HG03108 (cell line): ENCODE measurements at regions not wholly inside any gene's neighbourhood (a gene's known extent, or its start where the extent isn't known, plus 50 kb on each side); places are given as distances from the start of the nearest gene placed in this dataset.
"Not testable (repeated sequence)": the region's sequence is repeated elsewhere in the genome, so short reads cannot be mapped to it uniquely, and the experiment has no call there.

ENCODE experiments used
- ATAC-seq: cut with Tn5 transposase; IDR thresholded peaks from one replicate; pipeline ENCODE4 v1.9.1; 2021; ENCODE audit warnings: moderate library complexity; ENCODE audit not compliant: unreplicated experiment

GRCh38 chr10:78335691-78336401, 302.2 kb downstream of the RPS24 start:
- ATAC-seq, result no peak

GRCh38 chr10:78336402-78336791, 302.7 kb downstream of the RPS24 start:
- ATAC-seq, result no peak

- no peak for ATAC-seq
Measured at GRCh38 chr10:78337016-78337415, 303.4 kb downstream of the RPS24 start.

- no peak for ATAC-seq
Measured at GRCh38 chr10:78337646-78338391, 304.2 kb downstream of the RPS24 start.

DNA sequence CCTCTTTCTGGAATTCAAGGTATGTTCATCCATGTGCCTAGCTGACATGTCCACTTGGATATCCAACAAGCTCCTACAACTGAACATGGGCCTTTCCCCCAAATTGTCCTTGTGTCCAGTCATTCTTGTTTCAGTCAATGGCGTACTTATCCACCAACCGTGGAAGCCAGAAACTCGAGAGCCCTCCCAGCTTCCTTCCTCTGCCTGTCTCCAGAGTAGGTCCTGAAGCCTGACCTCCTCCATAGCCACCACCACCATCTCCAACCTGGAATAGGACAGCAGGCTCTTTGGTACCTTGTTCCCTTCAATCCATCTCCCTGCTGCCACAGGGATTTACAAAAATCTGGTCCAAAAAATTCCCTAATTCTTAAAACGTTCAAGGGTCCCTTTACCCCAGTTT, 305.1 kb downstream of the RPS24 start:
- no peak for ATAC-seq

GRCh38 chr10:78339251-78339650, 305.6 kb downstream of the RPS24 start:
- ATAC-seq, result no peak

DNA sequence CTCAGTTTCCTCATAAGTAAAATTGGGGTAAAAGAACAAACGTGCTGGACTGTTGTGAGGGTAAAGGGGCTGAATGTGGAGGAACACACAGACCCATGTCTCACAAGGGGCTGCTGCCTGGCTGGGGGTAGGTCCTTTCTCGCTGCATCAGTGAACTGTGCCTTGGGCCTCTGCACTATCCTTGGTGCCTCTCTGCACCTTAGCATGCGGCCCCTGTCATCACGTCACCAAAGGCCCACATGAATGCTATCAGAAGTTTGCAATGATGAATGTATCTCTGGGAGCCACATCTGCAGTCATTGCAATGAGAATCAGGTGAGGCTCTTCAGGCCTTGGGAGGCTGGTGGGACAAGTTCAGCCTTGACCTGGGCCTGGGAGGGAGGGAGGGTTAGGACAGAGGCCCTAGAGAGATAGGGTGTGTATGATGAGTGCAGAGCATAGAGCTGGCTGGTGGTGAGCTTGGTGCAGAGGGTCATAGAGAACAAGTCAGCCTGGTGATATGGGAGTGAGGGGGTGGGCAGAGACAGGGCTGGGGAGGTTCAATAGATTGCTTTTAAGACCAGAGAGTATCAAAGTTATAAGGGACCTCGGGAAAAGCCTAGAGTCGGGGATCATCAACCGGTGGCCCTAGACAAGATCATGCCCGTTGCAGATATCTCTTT, 308.4 kb downstream of the RPS24 start:
- ATAC-seq, result no peak

DNA sequence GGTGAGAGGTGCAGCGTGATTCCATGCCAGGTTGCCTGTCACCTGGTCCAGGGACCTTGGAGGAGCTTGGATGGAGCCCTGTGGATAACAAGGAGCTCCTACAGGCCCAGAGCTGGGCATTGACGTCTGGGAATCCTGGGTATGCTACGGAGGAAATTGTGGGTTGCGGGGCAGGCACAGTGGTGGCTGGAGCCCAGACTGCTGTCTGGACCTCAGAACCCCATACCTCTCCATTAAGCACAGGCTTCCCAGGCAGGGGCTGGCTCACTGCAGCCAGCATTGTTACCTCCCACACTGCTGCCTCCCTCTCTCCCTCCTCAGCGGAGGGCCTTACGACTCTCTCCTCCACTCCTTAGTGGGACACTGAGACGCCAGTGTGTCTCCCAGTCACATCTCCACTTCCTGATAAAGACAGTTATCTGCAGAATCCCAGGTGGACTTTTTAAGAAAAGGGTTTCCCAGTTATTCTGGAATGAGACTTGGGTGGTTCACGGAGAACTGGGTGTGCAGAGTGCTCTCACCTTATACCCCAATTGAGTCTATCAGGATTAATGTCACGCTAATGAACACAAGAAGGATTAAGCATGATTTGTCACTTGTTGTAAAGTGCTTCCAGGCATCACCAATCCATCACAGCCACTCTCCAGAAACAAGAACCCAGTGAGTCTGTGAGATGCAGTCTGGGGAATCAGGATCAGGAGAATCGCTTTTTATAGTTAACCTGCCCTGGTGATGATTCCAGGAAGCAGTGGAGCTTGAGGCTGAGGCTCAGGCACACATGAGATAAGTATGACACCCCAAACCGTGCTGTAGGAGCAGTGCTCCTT, 309.4 kb downstream of the RPS24 start:
- no peak for ATAC-seq

DNA sequence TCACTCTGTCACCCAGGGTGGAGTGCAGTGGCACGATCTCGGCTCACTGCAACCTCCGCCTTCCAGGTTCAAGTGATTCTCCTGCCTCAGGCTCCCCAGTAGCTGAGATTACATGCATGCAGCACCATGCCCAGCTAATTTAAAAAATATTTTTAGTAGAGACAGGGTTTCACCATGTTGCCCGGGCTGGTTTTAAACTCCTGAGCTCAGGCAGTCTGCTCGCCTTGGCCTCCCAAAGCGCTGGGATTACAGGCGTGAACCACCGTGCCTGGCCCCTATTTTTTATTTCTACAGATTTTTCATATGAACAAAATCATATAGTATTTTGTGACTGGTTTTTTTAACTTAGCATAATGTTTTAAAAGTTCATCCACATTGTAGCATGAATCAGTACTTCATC, 310.6 kb downstream of the RPS24 start:
- not testable (repeated sequence) for ATAC-seq

GRCh38 chr10:78345515-78345914, 311.9 kb downstream of the RPS24 start:
- not testable (repeated sequence) for ATAC-seq

DNA sequence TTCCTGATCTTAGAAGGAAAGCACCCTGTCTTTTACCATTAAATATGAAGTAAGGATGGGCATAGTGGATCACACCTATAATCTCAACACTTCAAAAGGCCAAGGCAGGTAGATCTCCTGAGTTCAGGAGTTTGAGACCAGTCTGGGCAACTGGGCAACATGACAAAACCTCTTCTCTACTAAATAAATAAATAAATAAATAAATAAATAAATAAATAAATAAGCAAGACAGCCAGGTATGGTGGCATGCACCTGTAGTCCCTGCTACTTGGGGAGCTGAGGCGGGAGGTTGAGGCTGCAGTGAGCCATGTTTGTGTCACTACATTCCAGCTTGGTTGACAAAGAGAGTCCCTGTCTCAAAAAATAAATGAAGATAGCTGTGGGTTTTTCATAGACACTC, 313.1 kb downstream of the RPS24 start:
- ATAC-seq, result no peak

GRCh38 chr10:78348411-78349164, 314.9 kb downstream of the RPS24 start:
- ATAC-seq, result no peak

- no peak for ATAC-seq
Measured at GRCh38 chr10:78349165-78349516, 315.5 kb downstream of the RPS24 start.

GRCh38 chr10:78349911-78350663, 316.4 kb downstream of the RPS24 start:
- no peak for ATAC-seq

DNA sequence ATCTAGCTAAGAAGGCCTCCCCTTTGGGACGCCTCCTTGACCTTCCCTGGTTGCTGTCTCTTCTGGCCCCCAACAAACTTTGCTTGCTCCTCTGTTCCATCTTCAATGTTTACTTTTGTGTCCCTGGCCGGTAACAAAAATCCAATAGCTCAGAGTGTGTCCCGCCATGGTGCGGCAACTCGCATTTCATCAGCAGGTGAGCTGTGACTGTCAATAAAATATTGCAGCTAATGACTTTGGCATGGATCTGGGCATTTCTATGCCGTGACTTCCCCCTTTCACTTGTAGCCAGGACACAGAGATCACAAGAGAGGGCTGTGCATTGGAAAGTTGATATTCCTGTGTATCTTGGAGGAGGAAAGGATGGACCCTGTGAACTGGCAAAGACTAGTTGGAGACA, 317.6 kb downstream of the RPS24 start:
- ATAC-seq, result no peak

DNA sequence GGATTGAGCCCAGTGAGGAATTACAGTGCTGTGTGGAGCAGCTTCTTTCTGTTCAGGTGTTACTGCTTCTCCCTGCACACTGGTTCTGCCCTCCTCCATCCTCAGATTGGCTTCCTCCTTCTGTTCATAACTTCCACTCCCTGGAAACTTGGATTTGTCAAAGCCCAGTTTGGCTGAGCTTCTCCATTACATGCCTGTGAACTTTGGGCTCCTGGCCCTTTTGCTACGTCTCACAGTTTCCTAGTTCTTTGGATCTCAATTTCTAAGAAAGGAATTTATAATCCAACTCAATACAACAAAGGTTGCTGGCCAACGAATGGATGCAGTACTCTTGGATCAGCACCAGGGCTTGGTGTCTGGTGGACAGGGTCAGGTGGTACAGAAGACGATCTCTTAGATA, 318.1 kb downstream of the RPS24 start:
- ATAC-seq, result no peak

GRCh38 chr10:78353636-78354035, 320.0 kb downstream of the RPS24 start:
- no peak for ATAC-seq

- no peak for ATAC-seq
Measured at GRCh38 chr10:78354101-78354500, 320.4 kb downstream of the RPS24 start.

GRCh38 chr10:78356291-78356900, 322.7 kb downstream of the RPS24 start:
- ATAC-seq, result no peak
